GM19025 (cell line): ENCODE measurements at regions not wholly inside any gene's neighbourhood (a gene's known extent, or its start where the extent isn't known, plus 50 kb on each side); places are given as distances from the start of the nearest gene placed in this dataset.
A peak's percentile ranks its signal among the peaks of the same experiment; 100 is the strongest.

ENCODE experiments used
- ATAC-seq: cut with Tn5 transposase; IDR thresholded peaks from one replicate; pipeline ENCODE4 v1.9.1; 2021; ENCODE audit warnings: mild to moderate bottlenecking, low read depth, moderate library complexity; ENCODE audit not compliant: unreplicated experiment

GRCh38 chr3:99023590-99024192 lies 122.2 kb upstream of the DCBLD2 start:
- ATAC-seq = no peak

GRCh38 chr3:99021466-99021865 lies 120.0 kb upstream of the DCBLD2 start:
- no peak for ATAC-seq

GRCh38 chr3:99016452-99016851 lies 115.0 kb upstream of the DCBLD2 start:
- no peak for ATAC-seq

- ATAC-seq = no peak
These were observed 112.4 kb upstream of the DCBLD2 start for GRCh38 chr3:99013777-99014315.

- ATAC-seq = no peak
These were observed 111.6 kb upstream of the DCBLD2 start for GRCh38 chr3:99013077-99013476.

GRCh38 chr3:99012051-99012450 lies 110.6 kb upstream of the DCBLD2 start:
- ATAC-seq = no peak

- ATAC-seq = no peak
These were observed 108.4 kb upstream of the DCBLD2 start for GRCh38 chr3:99009851-99010250.

- ATAC-seq = no peak
These were observed 105.2 kb upstream of the DCBLD2 start for GRCh38 chr3:99006686-99007085.

GRCh38 chr3:98999675-99000074 lies 98.2 kb upstream of the DCBLD2 start:
- no peak for ATAC-seq

- no peak for ATAC-seq
These were observed 92.8 kb upstream of the DCBLD2 start for GRCh38 chr3:98994128-98994762.

GRCh38 chr3:98991393-98991792 lies 89.9 kb upstream of the DCBLD2 start:
- no peak for ATAC-seq

GRCh38 chr3:98990657-98991056 lies 89.2 kb upstream of the DCBLD2 start:
- no peak for ATAC-seq

GRCh38 chr3:98986073-98986472 lies 84.6 kb upstream of the DCBLD2 start:
- ATAC-seq = no peak

- ATAC-seq = no peak
These were observed 83.9 kb upstream of the DCBLD2 start for GRCh38 chr3:98985431-98985830.

GRCh38 chr3:98984024-98984423 lies 82.5 kb upstream of the DCBLD2 start:
- ATAC-seq = no peak

- ATAC-seq = no peak
These were observed 80.9 kb upstream of the DCBLD2 start for GRCh38 chr3:98982351-98982750.

GRCh38 chr3:98980915-98981596 lies 79.6 kb upstream of the DCBLD2 start:
- peak; percentile 93 for ATAC-seq

- ATAC-seq = no peak
These were observed 77.8 kb upstream of the DCBLD2 start for GRCh38 chr3:98979296-98979695.

GRCh38 chr3:98978068-98978811 lies 76.7 kb upstream of the DCBLD2 start:
- no peak for ATAC-seq

- ATAC-seq = no peak
These were observed 76.0 kb upstream of the DCBLD2 start for GRCh38 chr3:98977520-98977919.

GRCh38 chr3:98974442-98974841 lies 72.9 kb upstream of the DCBLD2 start:
- ATAC-seq = no peak
